Right atrium auricular region (tissue), 2 donors: ENCODE measurements at regions not wholly inside any gene's neighbourhood (a gene's known extent, or its start where the extent isn't known, plus 50 kb on each side); places are given as distances from the start of the nearest gene placed in this dataset.

ENCODE experiments used
- DNase-seq: peaks from one replicate; pipeline ENCODE4 v3.0.0-alpha.2; 2019; ENCODE audit warnings: low spot score
- H3K27ac ChIP-seq, 2 donors: fragments of 200-600 bp; sonication (generic); 1 replicate in 1 of 2; 2 replicates in 1 of 2; pipeline ENCODE4 v1.5.1; 2016 to 2019
- H3K27me3 ChIP-seq, 2 donors: fragments of 200-600 bp; sonication (generic); one replicate each; pipeline versions ENCODE4 v1.5.1 to v1.6.0; 2017 to 2019
- H3K36me3 ChIP-seq: fragments of 200-600 bp; sonication (generic); one replicate; pipeline ENCODE4 v1.5.1; 2016
- H3K4me1 ChIP-seq, 2 donors: fragments of 200-600 bp; sonication (generic); one replicate each; pipeline versions ENCODE4 v1.5.1 to v1.6.0; 2017 to 2019
- H3K4me3 ChIP-seq, 2 donors: fragments of 200-600 bp; sonication (generic); 1 replicate in 1 of 2; 2 replicates in 1 of 2; pipeline ENCODE4 v1.5.1; 2017 to 2019; ENCODE audit warnings: mild to moderate bottlenecking in 1 of 2, moderate library complexity in 1 of 2
- H3K9me3 ChIP-seq, 2 donors: fragments of 200-600 bp; sonication (generic); one replicate each; pipeline ENCODE4 v1.5.1; 2019
- TF ChIP-seq, protein P1 (sequence below), 2 donors: fragments of 200-600 bp; sonication (generic); IDR thresholded peaks; one replicate each; pipeline ENCODE4 v1.5.1; 2019; ENCODE audit warnings: antibody characterized with exemption in 2 of 2

DNA sequence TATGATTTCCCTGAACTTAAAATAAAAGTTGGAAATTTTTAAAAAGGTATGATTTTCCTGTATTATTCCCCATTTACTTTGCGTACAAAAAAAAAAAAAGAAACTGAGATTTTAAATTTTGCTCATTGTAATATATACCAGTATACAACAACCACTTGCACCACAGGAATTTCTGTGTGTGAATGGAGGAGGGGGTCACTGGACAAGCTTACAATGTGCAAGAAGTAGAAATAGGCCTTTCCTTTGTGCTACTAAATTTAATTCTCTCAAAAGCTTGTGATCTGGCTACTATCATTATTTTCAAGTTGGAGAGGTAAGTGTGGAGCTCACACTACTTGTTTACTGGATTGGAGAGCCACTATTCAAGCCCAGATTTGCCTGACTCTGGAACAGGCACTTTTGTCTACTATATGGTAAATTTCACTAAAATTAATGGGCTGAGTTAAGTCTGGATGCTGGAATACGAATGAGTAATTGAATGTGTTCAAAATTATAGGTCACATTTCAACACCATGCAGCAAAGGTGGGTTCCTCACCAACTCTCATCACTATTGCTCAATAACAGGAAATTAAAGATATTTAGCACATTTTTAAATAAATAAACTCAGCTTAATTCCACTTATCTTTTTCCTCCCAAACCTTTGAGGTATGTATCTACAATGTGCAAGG, 148.0 kb upstream of the MBNL1 start:
- H3K36me3 ChIP-seq = no peaks in the 10 kb centered on the region
- no peaks in the 10 kb centered on the region for H3K9me3 ChIP-seq
- TF ChIP-seq, protein P1, sequence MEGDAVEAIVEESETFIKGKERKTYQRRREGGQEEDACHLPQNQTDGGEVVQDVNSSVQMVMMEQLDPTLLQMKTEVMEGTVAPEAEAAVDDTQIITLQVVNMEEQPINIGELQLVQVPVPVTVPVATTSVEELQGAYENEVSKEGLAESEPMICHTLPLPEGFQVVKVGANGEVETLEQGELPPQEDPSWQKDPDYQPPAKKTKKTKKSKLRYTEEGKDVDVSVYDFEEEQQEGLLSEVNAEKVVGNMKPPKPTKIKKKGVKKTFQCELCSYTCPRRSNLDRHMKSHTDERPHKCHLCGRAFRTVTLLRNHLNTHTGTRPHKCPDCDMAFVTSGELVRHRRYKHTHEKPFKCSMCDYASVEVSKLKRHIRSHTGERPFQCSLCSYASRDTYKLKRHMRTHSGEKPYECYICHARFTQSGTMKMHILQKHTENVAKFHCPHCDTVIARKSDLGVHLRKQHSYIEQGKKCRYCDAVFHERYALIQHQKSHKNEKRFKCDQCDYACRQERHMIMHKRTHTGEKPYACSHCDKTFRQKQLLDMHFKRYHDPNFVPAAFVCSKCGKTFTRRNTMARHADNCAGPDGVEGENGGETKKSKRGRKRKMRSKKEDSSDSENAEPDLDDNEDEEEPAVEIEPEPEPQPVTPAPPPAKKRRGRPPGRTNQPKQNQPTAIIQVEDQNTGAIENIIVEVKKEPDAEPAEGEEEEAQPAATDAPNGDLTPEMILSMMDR (IDR thresholded peaks at IDR 0.05) = no peak
- H3K4me1 ChIP-seq = no peaks in the 10 kb centered on the region
- H3K27ac ChIP-seq = peak overlapping the region; percentile 28 to 62
- no peak for DNase-seq
- H3K27me3 ChIP-seq = no peaks in the 10 kb centered on the region
- H3K4me3 ChIP-seq = no peak overlapping the region

GRCh38 chr3:152121270-152121636, 147.5 kb upstream of the MBNL1 start:
- Histone ChIP-seq H3K4me1 (no peaks in the 10 kb centered on the region), H3K36me3 (no peaks in the 10 kb centered on the region), H3K27ac (peak overlapping the region; percentile 28 to 62), H3K27me3 (no peaks in the 10 kb centered on the region), H3K9me3 (no peaks in the 10 kb centered on the region), H3K4me3 (no peak overlapping the region)
- TF ChIP-seq, protein P1 (IDR thresholded peaks at IDR 0.05) = no peak
- no peak for DNase-seq

DNA sequence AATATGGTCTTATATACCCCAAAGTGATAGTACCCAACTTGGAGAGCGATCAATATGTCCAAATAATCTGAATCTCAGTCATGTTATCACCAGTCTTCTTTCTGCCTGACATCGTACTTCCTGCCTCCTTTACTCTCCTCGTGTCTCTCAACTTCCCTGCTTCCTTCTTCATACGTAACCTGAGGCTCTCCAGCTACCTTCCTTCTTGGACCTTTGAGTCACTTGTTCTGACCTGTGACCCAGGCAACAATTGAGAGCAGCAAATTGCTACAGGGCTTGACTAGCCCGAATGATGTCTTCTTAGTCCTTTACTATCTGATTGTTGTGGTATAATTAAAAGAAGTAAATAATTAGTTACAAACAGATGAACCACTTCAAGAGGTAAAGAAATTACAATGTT, 145.9 kb upstream of the MBNL1 start:
- H3K27ac ChIP-seq = no peak overlapping the region
- no peak overlapping the region for H3K4me3 ChIP-seq
- no peaks in the 10 kb centered on the region for H3K9me3 ChIP-seq
- DNase-seq = no peak
- no peaks in the 10 kb centered on the region for H3K36me3 ChIP-seq
- no peaks in the 10 kb centered on the region for H3K27me3 ChIP-seq
- no peaks in the 10 kb centered on the region for H3K4me1 ChIP-seq
- TF ChIP-seq, protein P1 (IDR thresholded peaks at IDR 0.05) = no peak

DNA sequence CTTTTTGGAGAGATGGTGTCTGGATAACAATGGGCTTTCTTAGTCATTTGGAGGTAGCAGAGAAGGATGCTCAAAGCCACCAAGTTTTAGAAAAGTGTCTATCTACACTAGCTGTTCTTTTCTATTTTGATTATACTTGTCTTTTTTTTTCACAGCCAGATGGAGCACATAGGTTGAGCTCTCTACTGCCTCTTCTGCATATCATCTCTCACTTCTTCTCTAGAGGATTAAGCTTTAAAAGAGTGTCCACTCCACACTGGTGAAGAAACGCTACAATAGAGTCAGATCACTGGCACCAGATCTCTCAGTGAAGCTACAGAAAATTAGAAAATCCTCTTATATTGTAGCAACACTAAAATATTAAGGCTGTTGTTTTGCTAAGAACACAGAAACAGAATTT, 145.3 kb upstream of the MBNL1 start:
- H3K4me3 ChIP-seq = no peak overlapping the region
- H3K27me3 ChIP-seq = no peaks in the 10 kb centered on the region
- H3K36me3 ChIP-seq = no peaks in the 10 kb centered on the region
- H3K4me1 ChIP-seq = no peaks in the 10 kb centered on the region
- DNase-seq = no peak
- H3K27ac ChIP-seq = no peak overlapping the region
- no peaks in the 10 kb centered on the region for H3K9me3 ChIP-seq
- TF ChIP-seq, protein P1 (IDR thresholded peaks at IDR 0.05) = no peak

DNA sequence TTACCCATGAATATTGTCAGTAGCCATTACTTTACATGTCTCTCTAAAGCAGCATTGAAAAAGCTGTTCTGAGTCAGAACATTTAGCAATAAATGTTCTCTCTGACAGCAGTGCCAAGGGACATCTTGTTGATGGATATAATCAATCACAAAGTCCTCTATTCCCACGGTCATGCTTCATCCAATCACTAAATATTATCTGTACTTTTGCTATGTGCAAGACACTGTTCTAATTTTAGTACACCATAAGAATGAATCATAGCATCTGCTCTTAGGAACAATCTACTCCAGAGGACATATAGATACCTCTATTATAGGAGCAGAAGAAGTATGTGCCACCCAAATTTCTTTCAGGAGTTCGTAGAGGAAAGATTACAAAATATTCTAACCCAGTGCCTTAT, 142.5 kb upstream of the MBNL1 start:
- no peaks in the 10 kb centered on the region for H3K36me3 ChIP-seq

More for the DNA sequence above, 142.5 kb upstream of the MBNL1 start:
- Histone ChIP-seq H3K4me1 (no peaks in the 10 kb centered on the region), H3K27ac (no peak overlapping the region), H3K4me3 (no peak overlapping the region), H3K9me3 (no peaks in the 10 kb centered on the region), H3K27me3 (no peaks in the 10 kb centered on the region)
- TF ChIP-seq, protein P1 (IDR thresholded peaks at IDR 0.05) = no peak
- DNase-seq = no peak
